Panc1 (cell line): ENCODE measurements at regions not wholly inside any gene's neighbourhood (a gene's known extent, or its start where the extent isn't known, plus 50 kb on each side); places are given as distances from the start of the nearest gene placed in this dataset.

Experiments
- POLR2AphosphoS5 ChIP-seq: IDR thresholded peaks from 2 replicates; pipeline ENCODE4 v1.6.1; 2012; ENCODE audit warnings: mild to moderate bottlenecking, low read depth, low read length, moderate library complexity
- SIN3A ChIP-seq: IDR thresholded peaks from 2 replicates; pipeline ENCODE4 v1.6.1; 2012; ENCODE audit warnings: low read depth, mild to moderate bottlenecking, low read length, moderate library complexity, borderline replicate concordance; ENCODE audit not compliant: insufficient read depth
- TCF7L2 ChIP-seq: IDR thresholded peaks from 2 replicates; pipeline ENCODE4 v1.6.1; 2011; ENCODE audit warnings: mild to moderate bottlenecking, low read depth, low read length, inconsistent platforms
- TF ChIP-seq, protein P1 (sequence below): fragments of 450-650 bp; IDR thresholded peaks from 2 replicates; pipeline ENCODE4 v1.5.1; 2017; ENCODE audit warnings: mild to moderate bottlenecking

GRCh38 chr20:53764415-53764800, 170.8 kb upstream of the ZNF217 start:
- TF ChIP-seq, protein P1, sequence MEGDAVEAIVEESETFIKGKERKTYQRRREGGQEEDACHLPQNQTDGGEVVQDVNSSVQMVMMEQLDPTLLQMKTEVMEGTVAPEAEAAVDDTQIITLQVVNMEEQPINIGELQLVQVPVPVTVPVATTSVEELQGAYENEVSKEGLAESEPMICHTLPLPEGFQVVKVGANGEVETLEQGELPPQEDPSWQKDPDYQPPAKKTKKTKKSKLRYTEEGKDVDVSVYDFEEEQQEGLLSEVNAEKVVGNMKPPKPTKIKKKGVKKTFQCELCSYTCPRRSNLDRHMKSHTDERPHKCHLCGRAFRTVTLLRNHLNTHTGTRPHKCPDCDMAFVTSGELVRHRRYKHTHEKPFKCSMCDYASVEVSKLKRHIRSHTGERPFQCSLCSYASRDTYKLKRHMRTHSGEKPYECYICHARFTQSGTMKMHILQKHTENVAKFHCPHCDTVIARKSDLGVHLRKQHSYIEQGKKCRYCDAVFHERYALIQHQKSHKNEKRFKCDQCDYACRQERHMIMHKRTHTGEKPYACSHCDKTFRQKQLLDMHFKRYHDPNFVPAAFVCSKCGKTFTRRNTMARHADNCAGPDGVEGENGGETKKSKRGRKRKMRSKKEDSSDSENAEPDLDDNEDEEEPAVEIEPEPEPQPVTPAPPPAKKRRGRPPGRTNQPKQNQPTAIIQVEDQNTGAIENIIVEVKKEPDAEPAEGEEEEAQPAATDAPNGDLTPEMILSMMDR: no peak
- no peak for TF ChIP-seq POLR2AphosphoS5
- TF ChIP-seq SIN3A: no peak
- TF ChIP-seq TCF7L2: no peak
